Activated CD8-positive, alpha-beta memory T cell treated with anti-CD3 and anti-CD28 coated beads, Interleukin-2, amount 50 U/mL, for 1 hour (primary cell): ENCODE measurements at regions not wholly inside any gene's neighbourhood (a gene's known extent, or its start where the extent isn't known, plus 50 kb on each side); places are given as distances from the start of the nearest gene placed in this dataset.
"Not testable (repeated sequence)": the region's sequence is repeated elsewhere in the genome, so short reads cannot be mapped to it uniquely, and the experiment has no call there.

ENCODE experiments used
- DNase-seq: peaks from one replicate; pipeline ENCODE4 v3.0.0-alpha.2; 2020; ENCODE audit errors: extremely low read depth

DNA sequence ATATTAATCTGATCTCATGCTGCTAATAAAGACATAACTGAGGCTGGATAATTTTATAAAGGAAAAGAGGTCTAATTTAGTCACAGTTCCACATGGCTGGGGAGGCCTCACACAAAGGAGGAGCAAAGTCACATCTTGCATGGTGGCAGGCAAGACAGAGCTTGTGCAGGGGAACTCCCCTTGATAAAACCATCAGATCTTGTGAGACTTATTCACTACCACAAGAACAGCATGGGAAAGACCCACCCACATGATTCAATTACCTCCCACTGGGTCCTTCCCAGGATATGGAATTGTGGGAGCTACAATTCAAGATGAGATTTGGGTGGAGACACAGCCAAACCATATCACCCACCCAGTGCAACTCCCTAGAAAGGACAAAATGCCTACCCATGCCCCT is 613.8 kb upstream of the CDH11 start:
- DNase-seq = not testable (repeated sequence)

DNA sequence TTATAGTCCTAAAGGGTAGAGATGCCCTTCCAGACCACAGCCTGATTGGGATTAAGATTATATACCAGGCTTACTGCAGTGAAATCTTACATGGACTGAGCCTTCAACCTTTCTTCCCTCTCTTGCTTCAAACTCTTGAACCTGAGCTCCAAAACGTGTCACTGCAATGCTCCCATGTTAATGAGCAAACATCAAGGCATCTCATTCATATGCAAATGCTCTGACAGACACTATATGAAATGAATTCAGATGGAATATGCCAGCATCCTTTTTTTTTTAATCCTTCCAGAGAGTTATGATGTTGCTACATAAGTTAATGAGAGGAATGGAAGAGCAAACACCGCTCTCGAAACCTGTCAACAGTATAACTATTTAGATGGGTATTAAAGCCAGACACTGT is 611.9 kb upstream of the CDH11 start:
- no peak for DNase-seq

DNA sequence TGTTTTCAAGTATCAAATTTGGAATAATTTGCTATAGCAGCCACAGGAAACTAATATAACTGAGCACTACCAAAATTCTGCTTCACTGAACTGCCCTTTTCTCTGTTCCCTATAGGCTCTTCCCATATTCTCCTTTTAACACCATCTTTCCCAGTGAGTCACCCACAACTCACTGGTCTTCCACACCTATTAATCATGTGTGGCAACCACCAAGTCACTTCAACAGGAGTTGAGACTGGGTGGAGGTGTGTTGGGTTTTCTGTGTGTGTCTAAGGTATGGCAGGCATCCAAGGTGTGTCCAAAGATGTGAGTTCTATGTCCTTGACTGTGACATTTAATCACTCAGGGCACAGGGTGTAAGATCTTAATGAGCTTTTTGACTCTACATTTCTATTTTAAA is 610.0 kb upstream of the CDH11 start:
- no peak for DNase-seq

DNA sequence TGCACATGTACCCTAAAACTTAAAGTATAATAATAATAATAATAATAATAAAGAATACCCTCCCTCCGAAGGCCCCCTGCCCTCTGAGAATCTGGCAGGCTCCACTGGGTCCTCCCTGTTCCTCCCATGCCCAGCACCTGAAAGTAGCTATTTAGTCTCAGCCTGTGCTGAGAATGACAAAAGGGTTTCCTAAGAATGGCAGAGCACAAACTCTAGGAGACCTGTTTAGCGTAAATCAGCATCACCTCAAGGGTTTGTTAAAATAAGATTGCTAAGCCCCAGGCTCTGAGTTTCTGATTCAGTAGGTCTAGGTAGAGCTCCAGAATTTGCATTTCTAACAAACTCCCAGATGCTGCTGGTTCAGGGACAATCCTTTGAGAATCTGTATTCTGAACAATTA is 606.8 kb upstream of the CDH11 start:
- DNase-seq = no peak

DNA sequence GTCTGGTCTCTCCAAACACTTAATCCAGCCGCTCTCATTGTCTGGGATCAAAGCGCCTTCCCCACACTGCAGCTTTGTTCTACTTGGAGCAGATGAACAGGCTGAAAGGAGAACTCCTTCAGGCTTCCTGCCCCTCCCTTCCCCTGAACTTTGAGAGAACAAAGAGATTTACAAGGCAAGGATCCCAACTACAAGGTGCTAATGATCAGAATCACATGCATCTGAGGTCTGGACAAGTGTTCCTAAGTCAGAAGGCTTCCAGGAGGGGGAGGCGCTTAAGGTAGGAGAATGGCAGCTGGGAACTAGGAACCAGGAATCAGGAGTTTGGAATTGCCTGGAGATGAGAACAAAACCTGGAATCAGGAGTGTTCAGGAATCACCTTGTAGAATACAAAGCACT is 606.3 kb upstream of the CDH11 start:
- DNase-seq = no peak

DNA sequence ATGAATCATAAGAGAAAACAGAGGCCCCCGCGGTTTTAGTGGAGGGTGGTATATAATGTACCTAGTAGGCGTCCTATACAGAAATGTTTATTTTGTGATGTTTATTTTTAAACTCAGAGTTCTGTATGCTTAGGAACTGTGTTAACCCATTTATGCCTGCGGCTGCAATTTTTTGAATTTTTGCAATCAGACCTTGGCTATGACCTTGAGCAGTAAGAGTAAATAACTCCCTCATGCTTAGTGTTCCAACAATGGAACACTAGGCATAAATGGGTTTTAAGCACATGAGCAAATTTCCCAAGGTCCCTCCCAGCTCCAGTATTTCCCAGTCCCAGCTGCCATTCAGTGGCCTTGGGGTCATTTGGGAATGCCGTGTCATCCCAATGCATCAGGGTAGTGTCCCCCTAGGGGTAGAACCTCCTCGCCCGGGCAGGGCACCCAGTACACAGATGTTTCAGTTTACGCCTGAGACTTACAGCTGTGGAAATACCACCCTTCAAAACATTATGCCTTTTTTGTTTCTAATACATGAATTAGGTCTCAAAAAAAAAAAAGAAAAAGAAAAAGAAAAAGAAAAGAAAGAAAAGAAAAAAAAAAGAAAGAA is 605.8 kb upstream of the CDH11 start:
- DNase-seq = no peak

DNA sequence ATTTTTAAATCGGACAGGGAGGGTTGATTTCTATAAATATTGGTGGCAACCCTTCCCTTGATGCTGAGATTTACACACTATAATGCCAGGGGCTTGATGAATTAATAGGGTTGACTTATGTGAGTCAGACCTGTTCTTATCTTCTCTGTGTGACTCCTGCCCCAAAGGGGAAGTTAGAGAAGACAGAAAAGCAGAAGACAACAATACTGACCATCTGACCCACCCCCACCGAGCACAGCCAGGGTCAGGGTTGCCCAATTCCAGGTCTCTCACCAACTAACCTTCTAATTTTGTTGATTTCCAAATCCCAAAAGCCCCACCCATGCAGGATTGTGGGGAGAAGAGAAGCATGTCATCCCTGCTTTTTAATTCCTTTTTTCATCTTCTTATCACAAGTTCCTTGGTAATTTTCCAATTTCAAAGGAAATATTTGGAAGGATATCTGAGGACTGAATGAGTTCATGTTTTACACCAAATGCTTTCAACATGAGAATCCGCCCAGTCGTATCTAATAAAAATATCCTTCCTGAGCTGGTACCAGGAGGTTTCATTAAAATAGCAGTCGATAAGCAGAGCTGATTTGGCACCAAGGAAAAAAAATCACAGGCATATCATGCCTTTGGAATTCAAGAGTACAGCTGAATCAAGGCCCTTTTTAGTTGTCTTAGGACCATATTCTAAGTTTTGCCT is 603.4 kb upstream of the CDH11 start:
- DNase-seq = no peak

DNA sequence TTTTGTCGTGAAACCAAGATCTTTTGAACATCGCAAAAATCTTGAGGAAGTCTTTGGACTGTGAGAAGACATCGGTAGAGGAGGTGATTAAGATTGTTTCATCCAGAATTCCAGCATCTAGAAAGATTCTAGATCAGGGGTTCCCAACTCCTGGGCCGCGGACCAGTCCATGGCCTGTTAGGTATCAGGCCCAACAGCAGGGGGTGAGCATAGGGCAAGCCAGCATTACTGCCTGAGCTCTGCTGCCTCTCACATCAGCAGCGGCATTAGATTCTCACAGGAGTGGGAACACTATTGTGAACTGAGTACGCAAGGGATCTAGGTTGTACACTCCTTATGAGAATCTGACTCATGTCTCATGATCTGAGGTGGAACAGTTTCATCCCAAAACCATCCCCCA is 600.6 kb upstream of the CDH11 start:
- DNase-seq = no peak

DNA sequence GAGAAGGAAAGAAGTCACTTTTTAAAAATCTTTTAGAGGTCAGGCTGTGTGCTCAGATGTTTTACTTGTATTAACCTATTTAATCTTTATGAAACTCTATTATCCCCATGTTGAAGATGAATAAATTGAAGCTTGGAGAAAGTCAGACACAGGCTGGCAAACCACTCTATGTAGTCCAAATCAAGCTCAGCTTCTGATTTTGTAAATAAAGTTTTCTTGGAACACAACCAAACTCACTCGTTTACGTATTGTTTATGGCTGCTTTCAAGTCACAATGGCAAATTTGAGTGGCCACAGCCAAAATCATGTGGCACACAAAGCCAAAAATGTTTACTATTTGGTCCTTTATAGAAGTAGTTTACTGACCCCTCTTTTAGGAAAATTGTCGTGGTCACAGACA is 596.0 kb upstream of the CDH11 start:
- no peak for DNase-seq

DNA sequence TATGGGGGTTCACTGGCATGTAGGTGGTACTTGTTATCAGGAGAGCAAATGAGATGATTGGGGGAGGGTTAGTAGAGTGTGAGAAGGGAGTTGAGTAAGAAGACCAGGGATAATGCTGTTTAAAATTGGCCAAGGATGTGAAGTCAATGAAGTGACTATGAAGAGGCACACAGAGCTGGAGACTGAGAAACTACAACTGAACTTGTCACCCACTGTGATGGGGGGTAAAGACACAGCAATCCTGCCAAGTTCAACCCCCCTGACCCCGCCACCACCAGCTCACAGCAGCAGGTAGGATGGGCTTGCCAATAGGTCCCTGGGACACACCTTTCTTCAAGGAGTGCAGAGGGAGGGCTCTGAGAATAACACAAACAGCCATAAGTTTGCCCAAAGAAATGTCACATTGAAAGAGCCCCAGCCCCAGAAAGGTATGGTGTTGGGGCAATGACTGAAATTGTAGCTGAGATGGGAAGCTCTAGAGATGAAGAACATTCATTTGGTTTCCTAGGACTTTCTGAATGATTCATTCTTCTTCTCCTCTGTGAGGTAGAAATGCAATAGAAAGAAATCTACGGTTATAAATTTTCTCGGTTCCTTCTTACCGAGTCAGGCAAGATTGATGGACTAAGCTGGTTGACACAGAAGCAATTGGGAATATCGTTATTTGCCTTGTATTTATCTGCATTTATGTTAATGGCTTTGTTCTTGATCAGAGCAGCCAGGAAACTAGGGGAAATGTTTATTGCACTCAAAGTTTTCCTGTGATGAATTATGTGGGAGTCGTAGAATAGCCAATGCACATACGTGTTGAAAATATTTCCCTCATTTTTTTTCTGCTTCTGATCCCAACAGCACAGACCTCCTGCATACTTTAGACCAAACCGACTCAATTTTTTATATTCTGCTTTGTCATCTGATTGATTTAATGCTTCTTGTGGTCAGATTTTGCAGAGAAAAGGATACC is 595.2 kb upstream of the CDH11 start:
- DNase-seq = no peak

DNA sequence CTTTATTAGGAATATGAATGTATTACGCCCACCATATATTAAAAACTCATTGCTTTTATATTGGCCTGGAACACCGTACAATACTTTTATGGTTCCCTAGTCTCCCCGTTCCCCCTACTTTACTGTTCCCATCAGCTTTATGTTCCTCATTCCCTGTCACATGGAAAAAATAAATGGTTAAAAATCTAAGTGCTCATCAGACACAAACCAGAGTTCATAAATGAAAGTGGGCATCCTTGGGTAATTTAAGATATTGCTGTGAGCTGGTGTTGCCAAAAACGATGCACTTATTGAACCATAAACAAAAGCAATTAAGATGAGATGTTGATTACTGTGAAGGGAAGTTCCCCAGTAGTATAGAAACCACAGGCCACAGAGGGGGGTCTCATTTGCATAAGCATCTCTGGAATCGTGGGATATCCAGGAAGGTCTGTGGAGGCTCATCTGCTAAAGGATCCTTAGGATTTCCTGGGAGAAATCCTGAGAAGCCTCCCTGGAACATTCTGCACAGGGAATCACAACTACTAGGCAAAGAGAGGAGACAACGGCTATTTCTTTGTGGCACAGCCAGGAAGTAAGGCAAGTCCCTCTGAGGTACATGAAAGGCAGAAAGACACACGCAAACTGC is 591.4 kb upstream of the CDH11 start:
- DNase-seq = no peak

DNA sequence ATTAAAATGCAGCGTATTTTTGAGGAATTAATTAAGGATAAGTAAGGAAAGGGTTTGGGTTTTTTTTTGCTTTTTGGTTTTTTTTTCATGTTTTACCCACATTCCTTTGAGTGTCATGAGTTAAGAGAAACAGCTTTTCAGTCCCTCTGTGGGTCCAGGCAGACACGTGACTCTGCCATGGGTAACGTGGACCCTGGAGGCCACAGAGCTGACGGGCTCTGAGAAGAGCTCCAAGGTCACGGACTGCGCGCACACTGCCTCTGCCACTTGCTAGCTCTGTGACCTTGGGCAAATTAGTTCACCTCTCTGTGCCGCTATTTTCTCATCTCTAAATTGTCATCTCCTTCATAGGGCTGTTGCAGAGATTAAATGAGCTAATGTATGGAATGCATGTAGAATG is 588.2 kb upstream of the CDH11 start:
- DNase-seq = no peak

DNA sequence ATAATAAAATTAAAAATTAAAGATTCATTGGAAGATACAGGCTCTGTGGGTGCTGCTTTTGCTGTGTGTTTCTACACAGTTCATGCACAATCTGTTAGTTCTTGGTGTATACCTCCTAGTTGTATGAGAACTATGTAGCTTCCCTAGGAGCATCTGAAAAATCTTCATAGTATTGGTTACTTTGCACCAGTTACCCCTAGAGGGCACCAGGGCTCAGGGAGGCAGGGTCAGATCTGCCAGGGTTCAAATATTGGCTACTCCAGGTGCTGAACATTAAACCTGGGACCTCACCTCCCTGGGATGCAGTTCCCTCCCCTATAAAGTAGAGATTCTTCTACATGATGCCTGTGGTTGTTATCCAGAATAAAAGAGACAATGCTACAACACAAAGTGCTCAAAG is 583.0 kb upstream of the CDH11 start:
- no peak for DNase-seq

DNA sequence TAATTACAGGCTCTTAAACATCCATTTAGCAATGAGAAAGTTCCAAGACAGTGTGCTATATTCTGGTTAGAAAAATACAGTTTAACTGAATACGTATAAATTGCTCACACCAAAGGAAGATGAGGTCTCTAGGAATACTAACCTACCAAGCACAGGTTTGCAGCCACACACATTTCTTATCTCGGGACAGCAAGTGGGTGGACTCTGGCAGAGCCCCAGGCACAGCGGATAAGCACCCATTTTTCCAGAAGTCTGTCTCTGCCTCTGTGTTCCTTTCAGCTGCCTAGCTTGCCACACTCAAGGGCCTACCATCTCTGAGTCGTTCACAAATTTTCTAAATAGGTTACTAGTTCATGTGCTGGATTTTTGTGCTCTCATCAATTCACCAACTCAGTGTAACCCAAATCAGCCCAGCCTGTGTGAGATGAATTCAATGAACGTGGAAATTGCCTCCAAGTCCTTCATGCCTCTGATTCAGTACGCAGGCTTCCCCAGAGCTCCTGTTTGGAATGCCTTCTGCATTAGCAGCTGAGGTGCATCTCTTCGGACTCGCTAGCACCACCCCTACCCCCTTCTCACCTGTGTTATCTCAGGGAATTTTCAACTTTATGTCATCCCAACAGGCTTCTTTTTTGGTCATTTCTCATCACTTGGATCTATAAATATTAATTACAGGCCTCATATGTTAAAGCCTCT is 581.0 kb upstream of the CDH11 start:
- DNase-seq = no peak

DNA sequence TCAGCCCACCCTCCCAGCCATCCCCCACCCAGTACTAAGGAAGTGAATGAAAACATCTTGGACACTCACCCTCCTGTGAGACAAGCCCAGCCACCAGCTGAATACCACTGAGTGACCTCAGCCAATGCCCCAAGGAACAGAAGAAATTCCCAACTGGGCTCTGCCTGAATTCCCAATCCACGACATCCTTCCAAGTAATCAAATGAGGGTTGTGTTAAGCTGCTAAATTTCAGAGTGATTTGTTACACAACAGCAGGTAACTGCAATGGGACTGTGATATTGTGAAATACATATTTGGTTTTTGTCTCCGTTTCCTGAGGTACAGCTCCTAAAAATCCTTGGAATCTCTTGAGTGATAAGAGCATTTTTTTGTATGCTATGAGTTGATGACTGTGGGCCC is 578.7 kb upstream of the CDH11 start:
- DNase-seq = no peak

DNA sequence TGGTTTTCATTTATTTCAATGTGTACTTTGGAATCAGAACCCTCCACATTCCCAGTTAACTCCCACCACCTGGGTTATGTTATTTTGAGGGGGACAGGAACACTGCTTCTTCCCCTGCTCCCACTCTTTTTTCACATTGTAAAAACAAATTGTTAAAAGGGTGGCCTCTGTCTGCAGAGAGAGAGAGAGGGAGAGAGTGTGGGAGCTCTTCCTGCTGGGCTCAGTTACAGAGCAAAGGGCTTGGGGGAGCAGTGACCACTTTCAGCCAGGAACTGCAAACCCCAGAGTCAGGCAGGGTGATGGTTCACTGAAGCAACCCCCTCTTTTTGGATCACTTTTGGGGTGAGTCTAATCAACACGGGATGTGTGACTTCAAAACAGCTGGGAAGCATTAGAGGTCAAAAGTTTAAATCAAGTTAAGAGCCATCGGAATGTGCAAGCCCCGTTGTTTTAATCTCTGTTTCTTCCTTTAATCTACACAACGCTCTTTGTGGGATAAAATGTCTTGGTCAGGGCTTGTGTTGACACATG is 577.0 kb upstream of the CDH11 start:
- DNase-seq = no peak

DNA sequence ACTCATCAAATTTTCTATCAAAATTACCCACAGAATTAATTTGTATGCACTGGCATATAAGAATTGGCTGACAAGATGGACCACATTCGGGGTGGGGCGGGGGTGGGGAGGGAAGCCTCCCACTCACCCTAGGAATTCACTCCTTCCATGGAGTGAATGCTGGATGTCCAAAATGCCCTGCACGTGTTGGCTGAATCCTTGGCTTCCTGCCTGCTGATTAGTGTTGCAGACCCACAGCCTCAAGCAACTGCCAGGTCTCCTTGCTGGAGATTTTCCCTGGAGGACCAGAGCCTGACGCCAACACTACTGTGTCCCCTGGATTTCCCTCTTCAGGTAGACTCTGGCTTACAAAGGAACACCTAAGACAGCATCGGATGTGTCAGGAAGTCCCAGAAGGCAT is 575.7 kb upstream of the CDH11 start:
- no peak for DNase-seq

DNA sequence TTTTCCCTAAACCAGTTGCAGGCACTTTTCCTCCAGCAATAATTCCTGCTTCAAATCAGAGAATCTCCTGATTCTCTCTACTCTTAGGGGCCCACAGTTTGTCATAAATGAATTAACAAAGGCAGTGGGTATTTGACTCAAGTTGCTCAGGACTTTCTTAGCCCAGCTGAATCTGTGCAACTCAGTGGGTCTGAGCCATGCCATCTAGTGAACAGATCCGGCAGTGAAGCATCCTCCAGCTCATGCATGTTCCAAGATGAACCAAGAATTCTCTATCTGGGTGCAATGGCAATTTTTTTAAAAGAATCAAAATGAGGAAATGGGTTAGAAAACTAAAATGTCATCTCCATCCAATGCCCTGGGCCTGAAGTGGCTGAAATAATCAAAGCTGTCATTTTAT is 575.2 kb upstream of the CDH11 start:
- DNase-seq = no peak

DNA sequence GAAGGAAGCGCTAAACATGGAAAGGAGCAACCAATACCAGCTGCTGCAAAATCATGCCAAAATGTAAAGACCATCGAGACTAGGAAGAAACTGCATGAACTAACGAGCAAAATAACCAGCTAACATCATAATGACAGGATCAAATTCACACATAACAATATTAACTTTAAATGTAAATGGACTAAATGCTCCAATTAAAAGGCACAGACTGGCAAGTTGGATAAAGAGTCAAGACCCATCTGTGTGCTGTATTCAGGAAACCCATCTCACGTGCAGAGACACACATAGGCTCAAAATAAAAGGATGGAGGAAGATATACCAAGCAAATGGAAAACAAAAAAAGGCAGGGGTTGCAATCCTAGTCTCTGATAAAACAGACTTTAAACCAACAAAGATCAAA is 570.0 kb upstream of the CDH11 start:
- not testable (repeated sequence) for DNase-seq

DNA sequence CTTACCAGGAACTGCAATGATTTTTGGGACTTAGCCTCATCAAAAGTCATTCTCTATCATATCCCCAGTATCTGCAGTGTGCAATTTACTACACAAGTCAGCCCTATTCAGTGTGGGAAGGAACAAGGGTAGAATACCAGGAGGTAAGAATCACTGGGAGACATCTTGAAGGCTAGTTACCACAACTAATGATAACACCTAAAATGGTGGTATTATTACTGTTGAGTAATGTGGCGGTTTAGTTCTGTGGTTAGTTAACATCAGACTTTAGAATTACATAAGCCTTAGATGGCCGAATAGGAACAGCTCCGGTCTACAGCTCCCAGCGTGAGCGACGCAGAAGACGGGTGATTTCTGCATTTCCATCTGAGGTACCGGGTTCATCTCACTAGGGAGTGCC is 567.9 kb upstream of the CDH11 start:
- no peak for DNase-seq

DNA sequence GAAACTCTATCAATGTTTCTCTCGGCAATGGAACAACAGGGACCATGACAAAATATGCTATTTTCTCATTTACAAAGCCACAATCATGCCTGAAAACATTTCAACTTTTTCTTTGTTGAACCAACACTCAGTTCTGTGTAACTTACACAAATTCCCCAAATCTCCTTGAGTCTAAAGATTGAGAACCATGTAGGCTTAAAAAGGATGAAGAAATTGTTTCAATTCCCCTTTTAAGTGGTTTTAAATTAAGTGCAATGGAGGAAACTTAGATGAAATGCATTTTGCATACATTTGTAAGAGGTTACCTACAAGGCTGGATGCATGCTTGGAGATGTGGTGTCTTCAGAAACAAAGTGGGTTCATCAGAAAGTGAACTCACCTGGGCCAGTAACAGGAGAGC is 566.4 kb upstream of the CDH11 start:
- DNase-seq = no peak

DNA sequence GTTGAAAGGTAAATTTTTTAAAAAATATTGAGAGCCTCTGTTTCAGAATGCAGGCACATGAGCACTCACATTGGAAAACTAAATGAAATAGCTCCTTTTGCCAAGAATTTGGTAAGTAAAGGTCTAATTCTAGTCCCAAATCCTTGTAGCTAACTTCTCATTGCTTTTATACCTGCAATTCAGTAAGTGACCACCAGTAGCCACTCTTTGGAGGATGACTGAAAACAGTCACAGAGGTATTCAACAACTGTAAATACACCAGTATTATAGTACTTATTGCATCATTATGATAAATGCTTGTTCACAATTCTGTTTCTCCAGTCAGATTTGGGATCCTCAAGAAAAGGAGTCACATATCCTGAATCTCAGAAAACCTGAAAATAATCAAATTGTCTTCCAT is 562.4 kb upstream of the CDH11 start:
- no peak for DNase-seq
